Ramos (cell line): ENCODE measurements at regions not wholly inside any gene's neighbourhood (a gene's known extent, or its start where the extent isn't known, plus 50 kb on each side); places are given as distances from the start of the nearest gene placed in this dataset.

Experiments used
- in situ Hi-C: fragments of 300-500 bp; cut with MboI; formaldehyde crosslinking; loops from one replicate; pipeline ENCODE4 v1.14.3; 2022; ENCODE audit warnings: low sequenced_read_pairs; ENCODE audit not compliant: unreplicated experiment

DNA sequence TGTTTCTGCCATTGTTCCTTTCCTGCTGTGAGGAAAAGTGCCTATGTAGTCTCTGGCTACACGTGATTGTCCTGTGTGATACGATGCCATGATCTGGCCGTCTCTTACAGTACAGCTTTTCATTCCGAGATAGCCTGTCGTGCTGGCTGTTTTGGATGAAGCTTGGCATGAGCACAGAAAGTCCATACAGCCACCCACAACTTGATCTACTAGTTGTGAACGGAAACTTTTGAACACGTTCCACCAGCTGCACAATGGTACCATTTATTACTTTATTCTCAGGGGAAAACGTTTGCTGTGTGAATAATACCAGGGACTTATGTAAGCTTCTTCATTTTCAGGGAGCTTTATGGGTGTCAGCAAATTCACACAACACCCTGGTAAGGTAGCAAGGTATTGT lies 217.6 kb upstream of the ANKRD55 start:
- in situ Hi-C loops, result no loop called here

DNA sequence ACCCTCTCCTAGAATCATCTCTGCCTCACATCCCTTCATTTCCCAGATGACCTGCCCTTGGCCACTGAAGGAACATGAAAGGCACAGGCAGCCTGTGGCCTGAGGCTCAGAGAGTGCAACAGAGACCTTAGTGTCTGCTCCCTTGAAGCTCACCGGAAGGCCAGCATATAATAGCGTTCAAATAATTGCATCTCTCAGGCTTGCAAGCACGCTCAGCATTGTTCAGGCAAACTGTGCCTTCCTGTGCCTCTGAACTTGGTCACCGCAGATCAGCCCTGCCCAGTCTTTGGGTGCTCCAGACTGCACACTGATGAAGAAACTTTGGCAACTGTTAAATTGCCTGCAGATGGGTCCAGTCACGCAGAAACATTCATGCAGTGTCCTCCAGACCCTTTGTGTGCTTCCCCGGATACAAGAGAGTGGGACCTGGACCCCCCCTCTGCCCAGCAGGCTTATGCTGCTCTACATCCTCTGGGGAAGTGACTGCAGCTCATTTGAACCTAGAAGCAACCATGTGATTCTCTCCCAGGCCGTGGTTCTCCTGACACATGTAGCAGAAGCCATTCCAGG lies 216.0 kb upstream of the ANKRD55 start:
- in situ Hi-C loops, result no loop called here

DNA sequence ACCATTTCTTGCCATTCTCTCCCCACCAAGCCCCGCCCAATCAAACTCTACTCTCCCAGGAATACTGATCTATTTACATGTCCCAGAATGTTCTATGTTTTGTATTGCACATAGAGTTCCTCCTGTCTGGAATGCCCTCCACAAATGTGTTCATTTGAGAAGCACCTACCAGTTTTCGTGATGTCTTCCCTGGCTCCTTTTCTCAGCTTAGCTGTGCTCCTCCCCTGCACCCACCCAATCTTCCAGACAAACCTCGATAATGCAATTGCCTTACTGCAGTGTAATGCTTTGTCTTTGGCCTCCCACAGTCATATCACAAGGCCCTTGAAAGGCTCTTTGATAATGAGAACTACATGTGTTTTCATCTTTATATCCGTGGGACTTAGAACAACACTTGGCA lies 214.5 kb upstream of the ANKRD55 start:
- in situ Hi-C loops, result no loop called here

DNA sequence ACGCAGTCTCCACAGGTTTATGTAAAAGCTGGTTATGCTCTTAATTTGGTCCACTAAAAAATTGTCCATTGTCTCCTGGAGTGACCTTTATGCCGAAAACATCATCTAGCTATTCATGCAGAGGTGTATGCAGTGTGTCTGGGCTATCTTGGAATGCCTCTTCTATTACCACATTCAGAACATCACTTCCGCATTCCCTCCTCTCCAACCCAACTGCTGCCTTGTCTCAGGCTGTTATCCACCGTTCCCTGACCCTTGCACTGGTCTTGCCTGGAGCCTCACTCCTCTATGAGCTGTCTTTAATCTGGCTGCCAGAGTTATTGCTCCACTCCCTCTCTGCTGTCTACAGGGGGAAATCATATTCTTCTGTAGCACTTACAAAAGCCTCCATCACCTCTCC lies 214.1 kb upstream of the ANKRD55 start:
- in situ Hi-C loops, result no loop called here

GRCh38 chr5:56446728-56447127 lies 213.6 kb upstream of the ANKRD55 start:
- in situ Hi-C loops, result no loop called here

DNA sequence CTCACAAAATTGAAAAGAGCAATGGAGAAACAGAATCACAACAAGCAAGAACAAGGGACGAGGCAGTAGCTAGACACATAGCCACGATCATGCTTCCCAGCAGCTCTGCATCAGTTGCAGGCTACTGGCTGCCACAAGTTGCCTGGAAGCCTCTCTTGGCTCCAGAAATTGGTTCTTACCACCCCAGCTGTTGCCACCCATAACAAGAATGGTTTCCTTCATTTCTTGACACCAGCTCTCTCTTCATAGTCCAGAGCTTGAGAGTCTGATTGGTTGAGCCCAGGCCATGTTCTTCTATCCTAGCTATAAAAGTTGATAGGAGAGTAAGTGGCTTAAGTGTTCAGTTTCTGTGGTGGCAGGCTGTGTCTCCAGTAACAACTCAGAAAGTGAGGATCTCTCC lies 210.7 kb upstream of the ANKRD55 start:
- in situ Hi-C loops, result no loop called here

- in situ Hi-C loops, result no loop called here
Observed at GRCh38 chr5:56440871-56441740, 208.0 kb upstream of the ANKRD55 start.

- in situ Hi-C loops, result no loop called here
Observed at GRCh38 chr5:56434986-56435385, 201.9 kb upstream of the ANKRD55 start.

DNA sequence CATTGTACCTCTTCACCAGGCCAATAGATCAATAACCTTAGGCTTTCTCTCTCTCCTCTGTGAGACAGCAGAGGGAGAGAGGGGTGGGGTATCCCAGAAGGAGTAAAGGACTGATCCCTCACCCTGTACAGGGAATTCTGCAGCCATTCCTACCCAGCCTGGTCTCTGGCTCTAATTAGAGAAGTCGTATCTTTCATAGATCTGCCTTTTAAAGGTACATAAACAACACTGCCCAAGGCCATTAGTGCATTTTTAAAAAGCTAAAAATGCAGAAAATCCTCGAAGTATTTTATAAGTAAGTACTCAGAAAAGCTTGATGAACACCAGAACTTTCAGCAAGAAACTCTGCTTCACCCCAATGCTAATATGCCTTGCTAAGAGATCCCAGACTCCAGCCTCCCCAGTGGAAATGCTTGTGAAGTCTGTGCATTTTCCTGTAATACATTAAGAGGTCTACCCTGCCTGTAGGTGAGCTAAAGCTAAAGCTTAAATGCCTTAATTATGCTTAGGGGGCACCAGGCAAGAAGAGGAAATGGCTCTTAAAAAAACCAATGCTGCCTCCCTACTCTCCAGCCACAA lies 200.0 kb upstream of the ANKRD55 start:
- in situ Hi-C loops, result no loop called here

DNA sequence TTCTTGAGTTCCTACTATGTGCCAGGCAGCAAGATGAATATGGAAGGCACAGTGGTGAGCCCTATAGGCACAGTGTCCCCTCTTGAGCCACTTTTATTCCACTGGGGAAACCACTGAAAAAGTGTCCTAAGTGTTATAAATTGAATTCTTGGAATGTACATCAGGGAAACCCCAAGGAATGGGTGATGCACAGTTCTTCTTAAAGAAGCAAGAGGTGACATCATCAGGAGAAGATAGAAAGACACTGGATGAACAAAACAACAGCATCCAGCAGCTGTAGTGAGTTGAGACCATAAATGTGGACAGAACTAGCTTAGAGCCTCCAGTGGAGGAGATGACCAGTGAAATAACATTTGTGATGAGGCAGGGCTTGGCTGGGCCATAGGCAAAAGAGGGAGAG lies 199.2 kb upstream of the ANKRD55 start:
- in situ Hi-C loops, result no loop called here

GRCh38 chr5:56430422-56430821 lies 197.3 kb upstream of the ANKRD55 start:
- in situ Hi-C loops, result no loop called here

- in situ Hi-C loops, result no loop called here
Observed at GRCh38 chr5:56429110-56429561, 196.0 kb upstream of the ANKRD55 start.

- in situ Hi-C loops, result no loop called here
Observed at GRCh38 chr5:56426693-56427092, 193.6 kb upstream of the ANKRD55 start.

GRCh38 chr5:56422076-56422762 lies 189.1 kb upstream of the ANKRD55 start:
- in situ Hi-C loops, result no loop called here

DNA sequence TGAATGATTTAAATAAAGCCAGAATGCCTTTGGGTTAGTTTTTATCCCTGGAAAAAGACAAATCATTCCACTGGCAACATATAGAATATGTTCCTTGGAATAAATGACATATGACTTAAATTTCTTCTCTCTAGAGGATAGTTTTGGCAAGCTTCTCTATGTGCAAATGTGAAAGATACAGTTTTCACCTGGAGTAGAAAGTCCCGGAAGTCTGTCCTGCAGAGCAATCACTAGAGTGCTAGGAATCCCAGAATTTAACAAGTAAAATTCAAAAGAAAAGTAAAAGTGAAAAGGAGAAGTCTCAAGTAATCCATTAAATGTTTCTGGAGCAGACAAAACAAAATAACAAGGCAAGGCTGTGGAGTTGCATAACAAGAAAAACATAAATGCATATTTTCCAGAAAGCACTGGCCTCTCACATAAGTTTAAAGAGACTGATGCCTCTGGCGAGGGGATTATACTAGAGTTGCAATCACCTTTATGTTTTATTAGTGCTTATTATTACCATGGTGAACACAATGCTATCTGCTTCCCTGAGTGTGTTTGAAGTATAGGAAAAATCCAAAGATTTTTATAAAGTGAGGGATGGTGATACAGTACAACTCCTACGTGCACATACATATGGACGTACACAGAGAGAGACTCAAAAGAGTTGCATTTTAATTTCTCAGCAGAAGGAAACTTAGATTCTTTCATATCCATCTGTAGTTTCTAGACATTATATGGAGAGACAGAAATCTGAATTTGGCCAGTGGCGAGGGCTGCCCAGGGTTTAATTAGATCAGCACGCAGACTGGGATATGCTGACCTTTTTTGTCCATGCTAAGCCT lies 188.3 kb upstream of the ANKRD55 start:
- in situ Hi-C loops, result no loop called here

DNA sequence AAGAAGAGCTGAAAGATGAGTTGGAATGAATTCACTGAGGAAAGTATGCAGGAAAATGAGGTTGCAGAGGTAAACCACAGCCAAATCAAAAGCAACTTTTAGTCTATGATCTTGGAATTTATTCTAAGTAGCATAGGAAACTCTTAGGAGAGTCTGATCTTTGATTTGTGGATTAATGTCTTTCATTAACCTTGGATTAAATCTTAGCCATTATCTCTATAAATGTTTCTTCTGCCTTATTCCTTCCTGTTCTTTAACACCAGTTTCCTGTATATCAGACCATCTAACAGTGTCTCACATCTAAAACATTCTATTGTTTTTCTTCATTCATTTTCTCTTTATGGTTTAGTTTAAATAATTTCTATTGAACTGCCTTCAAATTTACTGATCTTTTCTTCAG lies 187.2 kb upstream of the ANKRD55 start:
- in situ Hi-C loops, result no loop called here

DNA sequence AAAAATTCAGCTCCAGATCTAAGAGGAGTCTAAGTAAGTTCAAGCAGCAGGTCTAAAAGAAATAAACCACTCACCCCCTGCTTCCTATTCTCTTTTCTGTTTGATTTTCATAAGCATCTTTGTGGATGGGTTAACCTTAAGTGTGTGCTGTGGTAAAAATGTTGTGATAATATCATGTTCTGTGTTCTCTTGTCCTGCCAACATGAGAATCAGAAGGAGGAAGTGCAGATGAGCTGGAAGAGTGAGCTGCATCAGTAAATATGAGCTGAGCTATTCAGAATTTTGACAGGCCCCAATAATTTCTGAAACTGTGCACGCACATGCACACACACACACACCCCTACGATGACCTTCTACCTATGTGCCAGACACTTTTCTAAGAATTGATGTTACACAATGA lies 186.5 kb upstream of the ANKRD55 start:
- in situ Hi-C loops, result no loop called here

DNA sequence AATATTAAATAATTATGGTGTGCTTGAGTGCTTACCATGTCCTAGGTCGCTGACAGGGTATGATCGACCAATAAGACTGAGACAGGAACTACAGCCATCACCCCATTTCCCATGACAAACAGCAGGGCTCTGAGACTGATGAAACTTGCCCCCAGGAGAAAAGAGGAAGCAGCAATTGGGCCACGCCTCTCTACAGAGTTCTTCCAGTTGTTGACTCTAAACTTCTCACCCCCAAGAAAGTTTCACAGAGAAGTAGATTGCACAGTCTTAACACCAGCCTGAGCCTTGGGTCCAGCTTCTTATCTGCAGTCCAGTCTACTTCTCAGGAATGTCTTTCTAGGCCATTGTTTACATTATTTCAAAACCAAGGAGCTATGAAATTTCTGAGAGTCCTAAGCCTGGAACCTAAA lies 182.2 kb upstream of the ANKRD55 start:
- in situ Hi-C loops, result no loop called here

GRCh38 chr5:56414066-56414465 lies 180.9 kb upstream of the ANKRD55 start:
- in situ Hi-C loops, result no loop called here

DNA sequence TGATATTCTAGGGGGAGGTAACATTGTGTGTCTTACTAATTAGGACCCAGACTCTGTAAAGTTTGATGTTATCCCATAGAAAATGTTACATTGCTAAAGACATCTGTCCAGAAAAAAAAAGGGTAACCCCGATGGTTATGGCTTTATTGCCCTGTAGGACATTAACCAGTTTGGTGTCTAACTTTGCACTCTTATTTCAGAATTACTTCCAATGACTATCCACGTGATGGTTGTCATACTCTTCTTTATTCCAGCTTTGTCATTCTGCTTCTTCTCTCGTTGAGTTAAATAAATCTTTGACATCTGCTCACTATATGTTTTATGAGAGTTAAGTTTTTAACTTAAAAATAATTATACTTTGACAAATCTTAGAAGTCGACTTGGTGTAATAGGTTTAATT lies 180.4 kb upstream of the ANKRD55 start:
- in situ Hi-C loops, result no loop called here
